Keratinocyte (primary cell): ENCODE measurements at regions not wholly inside any gene's neighbourhood (a gene's known extent, or its start where the extent isn't known, plus 50 kb on each side); places are given as distances from the start of the nearest gene placed in this dataset.

Source experiments
- EZH2 ChIP-seq: IDR thresholded peaks from one replicate; pipeline ENCODE4 v1.6.1; 2012; ENCODE audit warnings: inconsistent platforms, mild to moderate bottlenecking, low read length, moderate library complexity
- TF ChIP-seq, protein P1 (sequence below), 3 experiments: IDR thresholded peaks in 1 of 3; conservative IDR thresholded peaks in 1 of 3; optimal IDR thresholded peaks in 1 of 3; 2 replicates in 2 of 3; 3 replicates in 1 of 3; pipeline versions ENCODE3 to v1.5.1; 2011; ENCODE audit warnings: low read length in 3 of 3, mild to moderate bottlenecking in 3 of 3, moderate library complexity in 2 of 3, control low read depth in 1 of 3, inconsistent platforms in 1 of 3; ENCODE audit not compliant: insufficient read depth in 2 of 3; ENCODE audit errors: extremely low read depth in 1 of 3

DNA sequence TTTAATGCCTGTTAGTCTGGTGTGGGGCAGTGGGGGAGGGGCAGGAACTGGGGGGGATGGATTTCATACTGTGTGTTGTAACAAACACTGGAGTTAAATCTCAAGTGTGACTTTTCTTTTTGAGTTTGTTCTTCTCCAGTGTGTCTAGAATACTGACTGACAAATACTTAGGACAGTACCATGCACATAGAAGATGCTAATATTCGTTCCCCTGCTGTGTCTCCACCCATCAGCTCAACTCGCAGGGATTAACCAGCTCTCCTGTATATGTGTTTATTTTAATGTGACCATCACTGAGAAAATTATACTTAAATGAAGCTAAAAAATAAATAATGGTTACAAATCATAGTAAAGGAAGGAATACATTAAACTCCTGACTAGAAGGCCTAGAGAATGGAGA is 150.9 kb upstream of the E2F8 start:
- TF ChIP-seq, protein P1, sequence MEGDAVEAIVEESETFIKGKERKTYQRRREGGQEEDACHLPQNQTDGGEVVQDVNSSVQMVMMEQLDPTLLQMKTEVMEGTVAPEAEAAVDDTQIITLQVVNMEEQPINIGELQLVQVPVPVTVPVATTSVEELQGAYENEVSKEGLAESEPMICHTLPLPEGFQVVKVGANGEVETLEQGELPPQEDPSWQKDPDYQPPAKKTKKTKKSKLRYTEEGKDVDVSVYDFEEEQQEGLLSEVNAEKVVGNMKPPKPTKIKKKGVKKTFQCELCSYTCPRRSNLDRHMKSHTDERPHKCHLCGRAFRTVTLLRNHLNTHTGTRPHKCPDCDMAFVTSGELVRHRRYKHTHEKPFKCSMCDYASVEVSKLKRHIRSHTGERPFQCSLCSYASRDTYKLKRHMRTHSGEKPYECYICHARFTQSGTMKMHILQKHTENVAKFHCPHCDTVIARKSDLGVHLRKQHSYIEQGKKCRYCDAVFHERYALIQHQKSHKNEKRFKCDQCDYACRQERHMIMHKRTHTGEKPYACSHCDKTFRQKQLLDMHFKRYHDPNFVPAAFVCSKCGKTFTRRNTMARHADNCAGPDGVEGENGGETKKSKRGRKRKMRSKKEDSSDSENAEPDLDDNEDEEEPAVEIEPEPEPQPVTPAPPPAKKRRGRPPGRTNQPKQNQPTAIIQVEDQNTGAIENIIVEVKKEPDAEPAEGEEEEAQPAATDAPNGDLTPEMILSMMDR (optimal IDR thresholded peaks at IDR 0.05 in 1 of 3, IDR thresholded peaks at IDR 0.05 in 1 of 3, conservative IDR thresholded peaks at IDR 0.05 in 1 of 3; ENCODE audit: extremely low read depth in 1 of 3, insufficient read depth in 2 of 3, low read length in 3 of 3): no peak
- no peak for TF ChIP-seq EZH2
